DND-41 (cell line): ENCODE measurements at regions not wholly inside any gene's neighbourhood (a gene's known extent, or its start where the extent isn't known, plus 50 kb on each side); places are given as distances from the start of the nearest gene placed in this dataset.

Source experiments
- CTCF ChIP-seq: IDR thresholded peaks from 2 replicates; pipeline ENCODE4 v1.5.1; 2012; ENCODE audit warnings: borderline replicate concordance, low read length, moderate library complexity, mild to moderate bottlenecking; ENCODE audit not compliant: poor library complexity, severe bottlenecking; ENCODE audit errors: extremely low read depth
- EZH2 ChIP-seq: IDR thresholded peaks from 3 replicates; pipeline ENCODE4 v1.6.1; 2012; ENCODE audit warnings: borderline replicate concordance, low read depth, mild to moderate bottlenecking, moderate library complexity, low read length, inconsistent platforms; ENCODE audit not compliant: severe bottlenecking

DNA sequence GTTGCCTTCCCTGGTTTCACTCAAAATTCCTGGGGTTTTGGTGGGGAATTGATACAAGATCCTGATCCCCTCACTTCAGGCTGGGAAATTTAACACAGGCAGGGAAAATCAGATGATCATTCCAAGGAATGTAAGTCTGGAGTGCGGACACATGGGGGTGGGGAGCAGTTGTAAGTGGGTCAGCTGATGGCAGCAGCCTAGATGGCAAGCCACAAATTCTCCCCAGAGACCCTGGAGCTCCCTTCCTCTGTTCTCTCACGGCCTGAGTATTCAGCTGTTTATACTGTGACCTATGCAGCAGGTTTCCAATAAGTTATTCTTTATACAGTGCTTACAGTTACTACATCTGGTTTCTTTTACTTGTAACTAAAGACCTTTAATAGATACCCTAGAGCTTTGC lies 144.9 kb downstream of the SH3BGRL2 start:
- TF ChIP-seq CTCF (no peak), EZH2 (no peak)
